Neutrophil (primary cell): ENCODE measurements at regions not wholly inside any gene's neighbourhood (a gene's known extent, or its start where the extent isn't known, plus 50 kb on each side); places are given as distances from the start of the nearest gene placed in this dataset.

Source experiments
- H3K27ac ChIP-seq: fragments of 200-600 bp; sonication (generic); 2 replicates; pipeline ENCODE4 v1.5.1; 2016; ENCODE audit warnings: mild to moderate bottlenecking, moderate library complexity
- H3K27me3 ChIP-seq: fragments of 200-600 bp; sonication (generic); 2 replicates; pipeline ENCODE4 v1.6.0; 2016; ENCODE audit warnings: mild to moderate bottlenecking
- H3K36me3 ChIP-seq: fragments of 200-600 bp; sonication (generic); 2 replicates; pipeline ENCODE4 v1.5.1; 2017
- H3K4me1 ChIP-seq, 2 experiments: fragments of 200-600 bp in 1 of 2; sonication (generic) in 1 of 2; 1 replicate in 1 of 2; 2 replicates in 1 of 2; pipeline versions ENCODE4 v1.5.1 to v1.6.1; 2013 to 2016; ENCODE audit warnings: low read depth in 1 of 2, low read length in 1 of 2, mild to moderate bottlenecking in 1 of 2, moderate library complexity in 1 of 2; ENCODE audit not compliant: control insufficient read depth in 1 of 2, insufficient read depth in 1 of 2
- H3K4me3 ChIP-seq, 2 experiments: fragments of 200-600 bp in 1 of 2; sonication (generic) in 1 of 2; 1 replicate in 1 of 2; 2 replicates in 1 of 2; pipeline ENCODE4 v1.5.1; 2013 to 2016; ENCODE audit warnings: low read depth in 1 of 2, low read length in 1 of 2, mild to moderate bottlenecking in 1 of 2, moderate library complexity in 1 of 2
- H3K9me3 ChIP-seq: fragments of 200-600 bp; sonication (generic); 2 replicates; pipeline ENCODE4 v1.5.1; 2016
- CTCF ChIP-seq: fragments of 200-600 bp; sonication (generic); IDR thresholded peaks from 2 replicates; pipeline ENCODE4 v1.5.1; 2016; ENCODE audit warnings: antibody characterized with exemption

- Histone ChIP-seq H3K27ac (no peak overlapping the region), H3K27me3 (no peaks in the 10 kb centered on the region), H3K36me3 (no peaks in the 10 kb centered on the region), H3K4me3 (no peak overlapping the region), H3K4me1 (no peaks in the 10 kb centered on the region), H3K9me3 (no peaks in the 10 kb centered on the region)
- TF ChIP-seq CTCF: no peak
Observed at GRCh38 chr4:185931986-185932385, 120.0 kb upstream of the SORBS2 start.

GRCh38 chr4:185932491-185932890, 120.5 kb upstream of the SORBS2 start:
- Histone ChIP-seq H3K4me1 (no peaks in the 10 kb centered on the region), H3K4me3 (no peak overlapping the region), H3K36me3 (no peaks in the 10 kb centered on the region), H3K27me3 (no peaks in the 10 kb centered on the region), H3K9me3 (no peaks in the 10 kb centered on the region), H3K27ac (no peak overlapping the region)
- TF ChIP-seq CTCF: no peak

GRCh38 chr4:185933078-185933581, 121.1 kb upstream of the SORBS2 start:
- H3K9me3 ChIP-seq: no peaks in the 10 kb centered on the region
- H3K4me3 ChIP-seq: no peak overlapping the region
- no peaks in the 10 kb centered on the region for H3K27me3 ChIP-seq
- no peaks in the 10 kb centered on the region for H3K36me3 ChIP-seq
- no peaks in the 10 kb centered on the region for H3K4me1 ChIP-seq
- no peak overlapping the region for H3K27ac ChIP-seq
- TF ChIP-seq CTCF: no peak

GRCh38 chr4:185936650-185937376, 124.8 kb upstream of the SORBS2 start:
- Histone ChIP-seq H3K27me3 (no peaks in the 10 kb centered on the region), H3K27ac (no peak overlapping the region), H3K4me1 (no peaks in the 10 kb centered on the region), H3K36me3 (no peaks in the 10 kb centered on the region), H3K4me3 (no peak overlapping the region), H3K9me3 (no peaks in the 10 kb centered on the region)
- no peak for TF ChIP-seq CTCF

- TF ChIP-seq CTCF: no peak
- no peaks in the 10 kb centered on the region for H3K9me3 ChIP-seq
- no peaks in the 10 kb centered on the region for H3K36me3 ChIP-seq
- H3K27ac ChIP-seq: no peak overlapping the region
- H3K4me3 ChIP-seq: no peak overlapping the region
- no peaks in the 10 kb centered on the region for H3K4me1 ChIP-seq
- no peaks in the 10 kb centered on the region for H3K27me3 ChIP-seq
Observed at GRCh38 chr4:185938654-185939053, 126.7 kb upstream of the SORBS2 start.
